ENCODE measurements at regions not wholly inside any gene's neighbourhood (a gene's known extent, or its start where the extent isn't known, plus 50 kb on each side); places are given as distances from the start of the nearest gene placed in this dataset.

DNA sequence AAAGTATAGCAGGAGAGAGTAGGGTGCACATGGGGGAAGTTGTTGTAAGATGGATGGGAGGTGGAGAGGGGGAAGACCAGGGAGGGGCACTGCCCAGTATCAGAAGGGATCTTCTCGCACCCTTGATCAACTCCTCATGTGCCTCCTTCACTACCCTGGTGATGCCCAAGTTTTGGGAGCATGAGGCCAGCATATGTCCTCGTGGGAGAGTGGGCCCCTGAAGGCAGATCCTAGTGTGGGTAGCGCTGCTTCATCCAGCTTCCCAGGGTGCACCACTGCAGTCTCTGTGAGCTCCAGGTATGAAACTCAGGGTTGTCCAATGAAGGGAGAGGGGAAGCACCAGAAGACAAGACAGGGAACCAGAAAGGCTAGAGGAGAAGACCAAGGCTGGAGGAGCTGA is 82.2 kb upstream of the FOXP4 start:
- no peak overlapping the region for H3K4me2 ChIP-seq (ENCODE audit: control insufficient read depth, extremely low read depth, insufficient read depth, low read depth, low read length)

DNA sequence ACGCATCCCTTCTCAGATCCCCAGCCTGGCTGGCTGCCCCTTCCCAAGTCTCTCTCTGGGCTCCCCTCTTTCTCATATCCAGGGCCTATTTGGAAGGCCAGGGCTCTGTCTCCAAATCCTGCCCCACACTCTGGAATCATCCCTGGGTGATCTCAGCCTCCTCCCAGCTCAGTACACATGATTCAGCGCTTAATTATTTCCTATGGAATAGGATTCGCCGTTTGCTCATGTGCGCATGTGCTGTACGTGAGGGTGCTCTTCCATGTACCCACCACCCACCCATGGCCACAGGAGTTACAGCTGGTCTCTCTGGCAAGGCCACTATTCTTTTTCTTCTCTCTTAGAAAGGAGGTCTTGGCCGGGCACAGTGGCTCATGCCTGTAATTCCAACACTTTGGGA is 81.7 kb upstream of the FOXP4 start:
- Histone ChIP-seq H4K20me1 (ENCODE audit: control insufficient read depth, extremely low read depth, insufficient read depth, low read length) (no peaks in the 10 kb centered on the region), H3K79me2 (ENCODE audit: control insufficient read depth, insufficient read depth, low read length) (no peaks in the 10 kb centered on the region), H3K27ac (ENCODE audit: control insufficient read depth, insufficient read depth, low read length) (no peak overlapping the region), H3K9me3 (ENCODE audit: control insufficient read depth, low read depth, low read length) (no peaks in the 10 kb centered on the region), H3K4me1 (ENCODE audit: control insufficient read depth, extremely low read depth, insufficient read depth, low read length) (no peaks in the 10 kb centered on the region), H3K4me3 (ENCODE audit: control insufficient read depth in 2 of 3, extremely low read depth in 1 of 3, insufficient read depth in 2 of 3, low read depth in 1 of 3, low read length in 3 of 3) (no peak overlapping the region), H2AFZ (ENCODE audit: control insufficient read depth, low read length) (no peak overlapping the region), H3K9me1 (ENCODE audit: control insufficient read depth, extremely low read depth, insufficient read depth, low read length) (no peaks in the 10 kb centered on the region), H3K4me2 (ENCODE audit: control insufficient read depth, extremely low read depth, insufficient read depth, low read depth, low read length) (no peak overlapping the region), H3K36me3 (ENCODE audit: control insufficient read depth in 2 of 2, extremely low read depth in 1 of 2, insufficient read depth in 2 of 2, low read length in 2 of 2) (no peaks in the 10 kb centered on the region), H3K9ac (ENCODE audit: control insufficient read depth, extremely low read depth, insufficient read depth, low read length) (no peak overlapping the region), H3K27me3 (ENCODE audit: control insufficient read depth, extremely low read depth, insufficient read depth, low read length) (peaks cover 29% of the 10 kb centered on the region)
- TF ChIP-seq, protein P1, sequence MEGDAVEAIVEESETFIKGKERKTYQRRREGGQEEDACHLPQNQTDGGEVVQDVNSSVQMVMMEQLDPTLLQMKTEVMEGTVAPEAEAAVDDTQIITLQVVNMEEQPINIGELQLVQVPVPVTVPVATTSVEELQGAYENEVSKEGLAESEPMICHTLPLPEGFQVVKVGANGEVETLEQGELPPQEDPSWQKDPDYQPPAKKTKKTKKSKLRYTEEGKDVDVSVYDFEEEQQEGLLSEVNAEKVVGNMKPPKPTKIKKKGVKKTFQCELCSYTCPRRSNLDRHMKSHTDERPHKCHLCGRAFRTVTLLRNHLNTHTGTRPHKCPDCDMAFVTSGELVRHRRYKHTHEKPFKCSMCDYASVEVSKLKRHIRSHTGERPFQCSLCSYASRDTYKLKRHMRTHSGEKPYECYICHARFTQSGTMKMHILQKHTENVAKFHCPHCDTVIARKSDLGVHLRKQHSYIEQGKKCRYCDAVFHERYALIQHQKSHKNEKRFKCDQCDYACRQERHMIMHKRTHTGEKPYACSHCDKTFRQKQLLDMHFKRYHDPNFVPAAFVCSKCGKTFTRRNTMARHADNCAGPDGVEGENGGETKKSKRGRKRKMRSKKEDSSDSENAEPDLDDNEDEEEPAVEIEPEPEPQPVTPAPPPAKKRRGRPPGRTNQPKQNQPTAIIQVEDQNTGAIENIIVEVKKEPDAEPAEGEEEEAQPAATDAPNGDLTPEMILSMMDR (optimal IDR thresholded peaks at IDR 0.05 in 1 of 3, IDR thresholded peaks at IDR 0.05 in 1 of 3, conservative IDR thresholded peaks at IDR 0.05 in 1 of 3; ENCODE audit: extremely low read depth in 1 of 3, insufficient read depth in 2 of 3, low read length in 3 of 3) = no peak
- TF ChIP-seq EZH2 (IDR thresholded peaks at IDR 0.05; ENCODE audit: low read length) = no peak
- FAIRE-seq = no peak
- DNase-seq (ENCODE audit: low read depth, low spot score) = no peak
- dilution Hi-C loops (cut with MboI; ENCODE audit: extremely low pct_ligation_motif_present, low sequenced_read_pairs) = no loop called here

More for the DNA sequence above, 82.2 kb upstream of the FOXP4 start:
- Histone ChIP-seq H3K27me3 (ENCODE audit: control insufficient read depth, extremely low read depth, insufficient read depth, low read length) (peaks cover 24% of the 10 kb centered on the region), H3K4me3 (ENCODE audit: control insufficient read depth in 2 of 3, extremely low read depth in 1 of 3, insufficient read depth in 2 of 3, low read depth in 1 of 3, low read length in 3 of 3) (no peak overlapping the region), H3K4me1 (ENCODE audit: control insufficient read depth, extremely low read depth, insufficient read depth, low read length) (no peaks in the 10 kb centered on the region), H4K20me1 (ENCODE audit: control insufficient read depth, extremely low read depth, insufficient read depth, low read length) (no peaks in the 10 kb centered on the region), H3K9ac (ENCODE audit: control insufficient read depth, extremely low read depth, insufficient read depth, low read length) (no peak overlapping the region), H3K79me2 (ENCODE audit: control insufficient read depth, insufficient read depth, low read length) (no peaks in the 10 kb centered on the region), H3K36me3 (ENCODE audit: control insufficient read depth in 2 of 2, extremely low read depth in 1 of 2, insufficient read depth in 2 of 2, low read length in 2 of 2) (no peaks in the 10 kb centered on the region), H3K9me3 (ENCODE audit: control insufficient read depth, low read depth, low read length) (no peaks in the 10 kb centered on the region), H3K9me1 (ENCODE audit: control insufficient read depth, extremely low read depth, insufficient read depth, low read length) (no peaks in the 10 kb centered on the region), H2AFZ (ENCODE audit: control insufficient read depth, low read length) (no peak overlapping the region), H3K27ac (ENCODE audit: control insufficient read depth, insufficient read depth, low read length) (no peak overlapping the region)
- TF ChIP-seq, protein P1 (optimal IDR thresholded peaks at IDR 0.05 in 1 of 3, IDR thresholded peaks at IDR 0.05 in 1 of 3, conservative IDR thresholded peaks at IDR 0.05 in 1 of 3; ENCODE audit: extremely low read depth in 1 of 3, insufficient read depth in 2 of 3, low read length in 3 of 3) = no peak
- no peak for TF ChIP-seq EZH2 (IDR thresholded peaks at IDR 0.05; ENCODE audit: low read length)
- dilution Hi-C loops (cut with MboI; ENCODE audit: extremely low pct_ligation_motif_present, low sequenced_read_pairs) = no loop called here
- no peak for DNase-seq (ENCODE audit: low read depth, low spot score)
- FAIRE-seq = no peak

Measured in keratinocyte (primary cell).